ENCODE measurements at regions not wholly inside any gene's neighbourhood (a gene's known extent, or its start where the extent isn't known, plus 50 kb on each side); places are given as distances from the start of the nearest gene placed in this dataset.

- no peak for TF ChIP-seq POLR2A (IDR thresholded peaks at IDR 0.05)
- TF ChIP-seq, protein P1, sequence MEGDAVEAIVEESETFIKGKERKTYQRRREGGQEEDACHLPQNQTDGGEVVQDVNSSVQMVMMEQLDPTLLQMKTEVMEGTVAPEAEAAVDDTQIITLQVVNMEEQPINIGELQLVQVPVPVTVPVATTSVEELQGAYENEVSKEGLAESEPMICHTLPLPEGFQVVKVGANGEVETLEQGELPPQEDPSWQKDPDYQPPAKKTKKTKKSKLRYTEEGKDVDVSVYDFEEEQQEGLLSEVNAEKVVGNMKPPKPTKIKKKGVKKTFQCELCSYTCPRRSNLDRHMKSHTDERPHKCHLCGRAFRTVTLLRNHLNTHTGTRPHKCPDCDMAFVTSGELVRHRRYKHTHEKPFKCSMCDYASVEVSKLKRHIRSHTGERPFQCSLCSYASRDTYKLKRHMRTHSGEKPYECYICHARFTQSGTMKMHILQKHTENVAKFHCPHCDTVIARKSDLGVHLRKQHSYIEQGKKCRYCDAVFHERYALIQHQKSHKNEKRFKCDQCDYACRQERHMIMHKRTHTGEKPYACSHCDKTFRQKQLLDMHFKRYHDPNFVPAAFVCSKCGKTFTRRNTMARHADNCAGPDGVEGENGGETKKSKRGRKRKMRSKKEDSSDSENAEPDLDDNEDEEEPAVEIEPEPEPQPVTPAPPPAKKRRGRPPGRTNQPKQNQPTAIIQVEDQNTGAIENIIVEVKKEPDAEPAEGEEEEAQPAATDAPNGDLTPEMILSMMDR (IDR thresholded peaks at IDR 0.05): no peak
Measured at GRCh38 chr2:42848265-42848664, 55.9 kb upstream of the HAAO start.
